ENCODE measurements at regions not wholly inside any gene's neighbourhood (a gene's known extent, or its start where the extent isn't known, plus 50 kb on each side); places are given as distances from the start of the nearest gene placed in this dataset.

- Histone ChIP-seq H3K9me3 (ENCODE audit: low read length) (no peaks in the 10 kb centered on the region), H3K9me2 (ENCODE audit: insufficient read depth, low read length) (no peaks in the 10 kb centered on the region), H3K4me2 (ENCODE audit: low read length) (no peak overlapping the region), H3K4me3 (ENCODE audit: low read length) (no peak overlapping the region), H3K27ac (ENCODE audit: low read length) (no peak overlapping the region), H3K36me3 (ENCODE audit: insufficient read depth, low read length) (no peaks in the 10 kb centered on the region), H3K9ac (ENCODE audit: low read length) (no peak overlapping the region), H3F3A (ENCODE audit: insufficient read depth, low read length, poor library complexity, severe bottlenecking) (no peaks in the 10 kb centered on the region), H3K79me2 (replicated peaks; ENCODE audit: insufficient read depth, low read length) (no peaks in the 10 kb centered on the region), H2AFZ (ENCODE audit: low read depth, low read length) (no peak overlapping the region), H3K27me3 (ENCODE audit: insufficient read depth, low read depth, low read length) (no peaks in the 10 kb centered on the region), H4K20me1 (ENCODE audit: insufficient read depth) (no peaks in the 10 kb centered on the region)
- no peak for TF ChIP-seq REST (IDR thresholded peaks at IDR 0.05; ENCODE audit: borderline replicate concordance)
- no peak for TF ChIP-seq TAF1 (IDR thresholded peaks at IDR 0.05; ENCODE audit: low read depth)
- TF ChIP-seq POLR2AphosphoS5 (IDR thresholded peaks at IDR 0.05): no peak
- TF ChIP-seq, protein P1, sequence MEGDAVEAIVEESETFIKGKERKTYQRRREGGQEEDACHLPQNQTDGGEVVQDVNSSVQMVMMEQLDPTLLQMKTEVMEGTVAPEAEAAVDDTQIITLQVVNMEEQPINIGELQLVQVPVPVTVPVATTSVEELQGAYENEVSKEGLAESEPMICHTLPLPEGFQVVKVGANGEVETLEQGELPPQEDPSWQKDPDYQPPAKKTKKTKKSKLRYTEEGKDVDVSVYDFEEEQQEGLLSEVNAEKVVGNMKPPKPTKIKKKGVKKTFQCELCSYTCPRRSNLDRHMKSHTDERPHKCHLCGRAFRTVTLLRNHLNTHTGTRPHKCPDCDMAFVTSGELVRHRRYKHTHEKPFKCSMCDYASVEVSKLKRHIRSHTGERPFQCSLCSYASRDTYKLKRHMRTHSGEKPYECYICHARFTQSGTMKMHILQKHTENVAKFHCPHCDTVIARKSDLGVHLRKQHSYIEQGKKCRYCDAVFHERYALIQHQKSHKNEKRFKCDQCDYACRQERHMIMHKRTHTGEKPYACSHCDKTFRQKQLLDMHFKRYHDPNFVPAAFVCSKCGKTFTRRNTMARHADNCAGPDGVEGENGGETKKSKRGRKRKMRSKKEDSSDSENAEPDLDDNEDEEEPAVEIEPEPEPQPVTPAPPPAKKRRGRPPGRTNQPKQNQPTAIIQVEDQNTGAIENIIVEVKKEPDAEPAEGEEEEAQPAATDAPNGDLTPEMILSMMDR (IDR thresholded peaks at IDR 0.05; ENCODE audit: poor library complexity, severe bottlenecking): no peak
- no peak for TF ChIP-seq RAD21 (conservative IDR thresholded peaks at IDR 0.05)
- TF ChIP-seq EP300 (conservative IDR thresholded peaks at IDR 0.05; ENCODE audit: poor library complexity, severe bottlenecking): no peak
- no peak for TF ChIP-seq EZH2 (IDR thresholded peaks at IDR 0.05; ENCODE audit: borderline replicate concordance, insufficient read depth, low read length, poor library complexity, severe bottlenecking)
- no peak for TF ChIP-seq MXI1 (conservative IDR thresholded peaks at IDR 0.05; ENCODE audit: poor library complexity, severe bottlenecking)
- TF ChIP-seq SMC3 (conservative IDR thresholded peaks at IDR 0.05; ENCODE audit: poor library complexity): no peak
Measured at GRCh38 chr13:60282708-60283107, 114.3 kb upstream of the TDRD3 start.

DNA sequence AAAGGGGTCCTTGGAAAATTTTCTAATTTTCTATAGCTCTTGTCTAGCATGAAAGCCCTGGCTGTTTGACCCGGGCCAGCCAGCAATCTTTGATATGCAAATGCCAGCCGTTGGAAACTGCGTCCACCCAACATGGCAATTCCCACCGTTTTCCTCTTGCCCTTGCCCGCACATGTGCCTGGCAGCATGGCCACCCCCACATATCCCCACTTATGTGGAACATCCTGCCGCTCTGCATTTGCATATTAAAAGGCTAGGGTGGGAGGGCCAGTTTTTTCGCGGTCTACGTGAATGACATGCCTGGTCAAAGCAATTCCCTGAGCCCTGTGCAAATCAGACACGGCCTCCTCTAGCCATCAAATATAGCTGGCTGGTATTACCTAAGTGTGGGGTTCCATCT lies 110.3 kb upstream of the TDRD3 start:
- TF ChIP-seq EP300 (conservative IDR thresholded peaks at IDR 0.05; ENCODE audit: poor library complexity, severe bottlenecking): no peak
- no peak for TF ChIP-seq MXI1 (conservative IDR thresholded peaks at IDR 0.05; ENCODE audit: poor library complexity, severe bottlenecking)
- TF ChIP-seq POLR2AphosphoS5 (IDR thresholded peaks at IDR 0.05): no peak
- H3K36me3 ChIP-seq (ENCODE audit: insufficient read depth, low read length): no peaks in the 10 kb centered on the region

GRCh38 chr13:60288569-60288968 lies 108.5 kb upstream of the TDRD3 start:
- Histone ChIP-seq H3K36me3 (ENCODE audit: insufficient read depth, low read length) (no peaks in the 10 kb centered on the region), H3K27ac (ENCODE audit: low read length) (no peak overlapping the region), H3K9me3 (ENCODE audit: low read length) (no peaks in the 10 kb centered on the region), H2AFZ (ENCODE audit: low read depth, low read length) (no peak overlapping the region), H3F3A (ENCODE audit: insufficient read depth, low read length, poor library complexity, severe bottlenecking) (no peaks in the 10 kb centered on the region), H3K27me3 (ENCODE audit: insufficient read depth, low read depth, low read length) (no peaks in the 10 kb centered on the region), H3K9ac (ENCODE audit: low read length) (no peak overlapping the region), H3K9me2 (ENCODE audit: insufficient read depth, low read length) (no peaks in the 10 kb centered on the region), H4K20me1 (ENCODE audit: insufficient read depth) (no peaks in the 10 kb centered on the region), H3K4me3 (ENCODE audit: low read length) (no peak overlapping the region), H3K79me2 (replicated peaks; ENCODE audit: insufficient read depth, low read length) (no peaks in the 10 kb centered on the region), H3K4me2 (ENCODE audit: low read length) (no peak overlapping the region)
- no peak for TF ChIP-seq EZH2 (IDR thresholded peaks at IDR 0.05; ENCODE audit: borderline replicate concordance, insufficient read depth, low read length, poor library complexity, severe bottlenecking)
- peak; percentile 87 for TF ChIP-seq EP300 (conservative IDR thresholded peaks at IDR 0.05; ENCODE audit: poor library complexity, severe bottlenecking)
- TF ChIP-seq, protein P1 (IDR thresholded peaks at IDR 0.05; ENCODE audit: poor library complexity, severe bottlenecking): no peak
- TF ChIP-seq REST (IDR thresholded peaks at IDR 0.05; ENCODE audit: borderline replicate concordance): no peak
- no peak for TF ChIP-seq SMC3 (conservative IDR thresholded peaks at IDR 0.05; ENCODE audit: poor library complexity)
- peak; percentile 59 for TF ChIP-seq POLR2AphosphoS5 (IDR thresholded peaks at IDR 0.05)
- no peak for TF ChIP-seq RAD21 (conservative IDR thresholded peaks at IDR 0.05)

More for the DNA sequence above, 110.3 kb upstream of the TDRD3 start:
- no peaks in the 10 kb centered on the region for H3K79me2 ChIP-seq (replicated peaks; ENCODE audit: insufficient read depth, low read length)
- H3K4me3 ChIP-seq (ENCODE audit: low read length): no peak overlapping the region
- H3K27me3 ChIP-seq (ENCODE audit: insufficient read depth, low read depth, low read length): no peaks in the 10 kb centered on the region
- H2AFZ ChIP-seq (ENCODE audit: low read depth, low read length): no peak overlapping the region
- H3F3A ChIP-seq (ENCODE audit: insufficient read depth, low read length, poor library complexity, severe bottlenecking): no peaks in the 10 kb centered on the region
- no peak overlapping the region for H3K9ac ChIP-seq (ENCODE audit: low read length)
- H3K27ac ChIP-seq (ENCODE audit: low read length): no peak overlapping the region
- no peaks in the 10 kb centered on the region for H4K20me1 ChIP-seq (ENCODE audit: insufficient read depth)
- no peak overlapping the region for H3K4me2 ChIP-seq (ENCODE audit: low read length)
- no peaks in the 10 kb centered on the region for H3K9me3 ChIP-seq (ENCODE audit: low read length)
- H3K9me2 ChIP-seq (ENCODE audit: insufficient read depth, low read length): no peaks in the 10 kb centered on the region
